ENCODE measurements at regions not wholly inside any gene's neighbourhood (a gene's known extent, or its start where the extent isn't known, plus 50 kb on each side); places are given as distances from the start of the nearest gene placed in this dataset.

DNA sequence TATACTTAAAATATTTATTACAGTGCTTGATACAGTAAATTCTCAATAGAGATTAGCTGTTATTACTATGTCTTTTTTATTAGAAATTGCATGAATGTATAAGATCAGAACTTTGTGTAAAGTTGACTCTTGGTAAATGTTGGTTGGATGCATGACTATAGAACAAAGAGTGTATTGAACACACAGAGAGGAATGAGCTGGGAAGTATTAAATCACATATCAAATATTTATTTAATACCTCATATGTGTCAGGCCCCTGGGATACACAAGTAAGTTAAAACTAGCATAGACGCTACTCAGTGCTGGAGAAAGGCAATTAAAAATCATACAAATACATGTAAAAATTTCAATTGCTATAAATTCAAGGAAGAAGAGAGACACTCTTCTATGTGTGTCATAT, 550.7 kb upstream of the TLE4 start:
- 82 to 88% methylated on average over 1 of the region's 1 CpG for WGBS, 2 donors
- DNase-seq (no peak), ATAC-seq (ENCODE audit: low FRiP score) (no peak)
- no peaks in the 10 kb centered on the region for H3K4me1 ChIP-seq (ENCODE audit: control insufficient read depth in 1 of 2, insufficient read depth in 2 of 2, low read length in 2 of 2)
- no peaks in the 10 kb centered on the region for H3K27me3 ChIP-seq (ENCODE audit: control insufficient read depth in 1 of 2, insufficient read depth in 2 of 2, low read length in 1 of 2)
- no peak overlapping the region for H3K27ac ChIP-seq (ENCODE audit: low read depth in 1 of 2, low read length in 2 of 2)
- intact Hi-C loops (cut with DNase I): no loop called here
- no peaks in the 10 kb centered on the region for H3K36me3 ChIP-seq (ENCODE audit: control insufficient read depth in 1 of 2, insufficient read depth in 2 of 2, low read length in 1 of 2)
- H3K9me3 ChIP-seq (ENCODE audit: control insufficient read depth, low read length): peaks cover 3% of the 10 kb centered on the region
- no peak overlapping the region for H3K4me3 ChIP-seq (ENCODE audit: low read length in 2 of 2)

DNA sequence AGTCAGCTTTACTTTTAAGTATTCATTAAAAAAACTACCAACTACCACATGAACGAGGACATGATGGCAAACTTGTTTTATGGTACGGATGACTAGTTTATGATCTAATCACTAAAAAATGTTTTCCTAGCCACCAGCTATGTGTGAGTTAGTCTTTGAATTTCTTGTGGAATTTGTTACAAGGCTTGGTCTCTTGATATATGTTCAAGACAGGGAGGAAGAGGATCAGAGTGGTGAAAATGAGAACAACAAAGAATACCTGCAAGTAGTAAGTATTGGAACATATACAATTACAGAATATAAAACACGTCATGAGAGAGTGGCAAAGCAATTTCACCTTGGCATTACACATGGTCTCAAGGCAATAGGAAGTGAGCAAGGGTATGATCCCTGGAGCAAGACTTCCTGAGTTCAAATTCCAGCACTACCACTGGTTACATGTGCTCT, 548.6 kb upstream of the TLE4 start:
- Histone ChIP-seq H3K27me3 (ENCODE audit: control insufficient read depth in 1 of 2, insufficient read depth in 2 of 2, low read length in 1 of 2) (no peaks in the 10 kb centered on the region), H3K36me3 (ENCODE audit: control insufficient read depth in 1 of 2, insufficient read depth in 2 of 2, low read length in 1 of 2) (no peaks in the 10 kb centered on the region), H3K27ac (ENCODE audit: low read depth in 1 of 2, low read length in 2 of 2) (no peak overlapping the region), H3K9me3 (ENCODE audit: control insufficient read depth, low read length) (peaks cover 3% of the 10 kb centered on the region), H3K4me1 (ENCODE audit: control insufficient read depth in 1 of 2, insufficient read depth in 2 of 2, low read length in 2 of 2) (no peaks in the 10 kb centered on the region), H3K4me3 (ENCODE audit: low read length in 2 of 2) (no peak overlapping the region)
- DNase-seq (no peak), ATAC-seq (ENCODE audit: low FRiP score) (no peak)
- WGBS, 2 donors: 23 to 24% methylated on average over 3 of the region's 3 CpGs
- intact Hi-C loops (cut with DNase I): no loop called here

DNA sequence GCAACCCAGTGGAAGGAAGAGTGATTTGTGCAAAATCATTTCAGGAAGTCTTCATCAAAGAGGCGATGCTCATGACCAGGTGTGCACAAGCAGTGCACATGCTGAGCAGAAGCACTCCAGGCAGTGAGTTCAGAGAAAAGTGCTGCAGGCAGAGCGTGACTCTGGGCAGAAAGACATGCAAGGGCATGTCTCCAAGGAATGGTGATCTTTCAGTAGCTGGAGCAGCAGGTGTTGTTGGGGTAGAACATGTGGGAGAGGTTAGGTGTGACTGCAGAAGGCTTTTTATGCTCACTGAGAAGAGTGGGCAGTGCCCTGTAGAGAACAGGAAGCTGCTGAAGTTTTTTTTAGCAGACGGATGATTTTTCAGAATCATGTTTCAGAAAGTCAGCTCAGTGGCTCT, 545.4 kb upstream of the TLE4 start:
- WGBS, 2 donors: 39% methylated on average over 3 of the region's 3 CpGs
- no peak for ATAC-seq (ENCODE audit: low FRiP score)
- no peaks in the 10 kb centered on the region for H3K27me3 ChIP-seq (ENCODE audit: control insufficient read depth in 1 of 2, insufficient read depth in 2 of 2, low read length in 1 of 2)
- no peak overlapping the region for H3K4me3 ChIP-seq (ENCODE audit: low read length in 2 of 2)
- H3K9me3 ChIP-seq (ENCODE audit: control insufficient read depth, low read length): peaks cover 1% of the 10 kb centered on the region
- no peaks in the 10 kb centered on the region for H3K36me3 ChIP-seq (ENCODE audit: control insufficient read depth in 1 of 2, insufficient read depth in 2 of 2, low read length in 1 of 2)
- intact Hi-C loops (cut with DNase I): no loop called here
- H3K27ac ChIP-seq (ENCODE audit: low read depth in 1 of 2, low read length in 2 of 2): no peak overlapping the region
- no peak for DNase-seq
- no peaks in the 10 kb centered on the region for H3K4me1 ChIP-seq (ENCODE audit: control insufficient read depth in 1 of 2, insufficient read depth in 2 of 2, low read length in 2 of 2)

DNA sequence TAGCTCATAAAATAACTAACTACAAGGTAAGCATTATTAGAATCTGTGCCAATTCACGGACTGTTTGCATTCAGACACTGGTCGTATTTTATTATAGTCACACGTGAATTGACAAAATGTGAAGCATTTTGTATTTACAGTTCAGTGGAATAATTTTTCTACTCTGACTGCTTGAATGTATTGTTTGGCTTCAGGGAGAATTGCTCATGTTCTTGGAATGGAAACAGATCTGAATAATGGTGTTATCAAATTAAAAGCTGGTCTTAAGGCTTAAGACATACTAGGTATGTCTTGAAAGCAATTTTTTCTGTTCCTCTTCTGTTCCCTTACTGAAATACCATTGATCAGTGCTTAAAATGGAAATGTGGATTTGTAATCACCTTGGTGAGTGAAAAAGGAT, 543.7 kb upstream of the TLE4 start:
- no peak for DNase-seq
- H3K9me3 ChIP-seq (ENCODE audit: control insufficient read depth, low read length): peaks cover under 1% of the 10 kb centered on the region
- WGBS, 2 donors: 1 to 10% methylated on average over 3 of the region's 3 CpGs
- H3K36me3 ChIP-seq (ENCODE audit: control insufficient read depth in 1 of 2, insufficient read depth in 2 of 2, low read length in 1 of 2): no peaks in the 10 kb centered on the region
- intact Hi-C loops (cut with DNase I): no loop called here
- no peak overlapping the region for H3K4me3 ChIP-seq (ENCODE audit: low read length in 2 of 2)
- H3K27me3 ChIP-seq (ENCODE audit: control insufficient read depth in 1 of 2, insufficient read depth in 2 of 2, low read length in 1 of 2): no peaks in the 10 kb centered on the region
- no peaks in the 10 kb centered on the region for H3K4me1 ChIP-seq (ENCODE audit: control insufficient read depth in 1 of 2, insufficient read depth in 2 of 2, low read length in 2 of 2)
- H3K27ac ChIP-seq (ENCODE audit: low read depth in 1 of 2, low read length in 2 of 2): no peak overlapping the region
- no peak for ATAC-seq (ENCODE audit: low FRiP score)

DNA sequence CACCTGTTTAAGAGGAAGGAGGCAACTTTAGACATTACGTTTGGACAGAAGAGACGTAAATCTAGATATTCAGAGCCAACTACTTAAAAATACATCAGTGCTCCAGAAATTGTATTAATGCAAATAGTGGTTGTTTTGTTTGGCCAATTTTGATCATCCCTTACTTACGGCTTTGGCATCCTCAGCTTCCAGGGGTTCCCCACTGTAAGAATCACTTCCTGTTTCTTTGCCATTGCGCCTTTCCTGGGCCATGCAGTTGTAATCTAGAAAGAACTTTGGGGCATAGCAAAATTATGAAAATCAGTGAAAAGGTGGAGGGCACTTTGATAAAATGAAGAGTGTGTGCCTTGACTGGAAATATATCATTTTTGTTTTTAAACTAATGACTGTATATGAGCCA, 537.2 kb upstream of the TLE4 start:
- H3K27me3 ChIP-seq (ENCODE audit: control insufficient read depth in 1 of 2, insufficient read depth in 2 of 2, low read length in 1 of 2): no peaks in the 10 kb centered on the region
- 72 to 77% methylated on average over 4 of the region's 4 CpGs for WGBS, 2 donors
- no peak for ATAC-seq (ENCODE audit: low FRiP score)
- no peak overlapping the region for H3K27ac ChIP-seq (ENCODE audit: low read depth in 1 of 2, low read length in 2 of 2)
- no peak for DNase-seq
- H3K9me3 ChIP-seq (ENCODE audit: control insufficient read depth, low read length): peaks cover 4% of the 10 kb centered on the region
- H3K36me3 ChIP-seq (ENCODE audit: control insufficient read depth in 1 of 2, insufficient read depth in 2 of 2, low read length in 1 of 2): no peaks in the 10 kb centered on the region
- no peak overlapping the region for H3K4me3 ChIP-seq (ENCODE audit: low read length in 2 of 2)
- intact Hi-C loops (cut with DNase I): no loop called here
- no peaks in the 10 kb centered on the region for H3K4me1 ChIP-seq (ENCODE audit: control insufficient read depth in 1 of 2, insufficient read depth in 2 of 2, low read length in 2 of 2)

DNA sequence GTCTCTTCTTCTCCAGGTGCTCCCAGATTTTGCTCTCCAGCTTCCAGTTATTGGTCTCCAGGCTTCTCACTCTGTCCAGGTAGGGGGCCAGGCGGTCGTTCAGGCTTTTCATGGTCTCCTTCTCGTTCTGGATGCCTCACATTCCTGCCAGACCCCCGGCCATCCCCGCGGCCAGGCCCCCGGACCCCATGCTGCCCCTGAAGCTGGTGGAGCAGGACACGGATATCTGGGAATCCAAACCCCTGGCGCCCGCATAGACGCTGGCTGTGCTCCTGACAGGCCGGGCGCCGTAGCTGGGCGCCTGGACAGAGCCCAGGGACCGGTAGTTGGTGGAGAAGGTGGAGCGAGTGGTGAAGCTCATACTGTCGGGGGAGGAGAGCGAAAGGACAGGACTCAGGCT, 534.4 kb upstream of the TLE4 start:
- Histone ChIP-seq H3K4me3 (ENCODE audit: low read length in 2 of 2) (no peak overlapping the region), H3K27ac (ENCODE audit: low read depth in 1 of 2, low read length in 2 of 2) (no peak overlapping the region), H3K27me3 (ENCODE audit: control insufficient read depth in 1 of 2, insufficient read depth in 2 of 2, low read length in 1 of 2) (no peaks in the 10 kb centered on the region), H3K9me3 (ENCODE audit: control insufficient read depth, low read length) (peaks cover 4% of the 10 kb centered on the region), H3K36me3 (ENCODE audit: control insufficient read depth in 1 of 2, insufficient read depth in 2 of 2, low read length in 1 of 2) (no peaks in the 10 kb centered on the region), H3K4me1 (ENCODE audit: control insufficient read depth in 1 of 2, insufficient read depth in 2 of 2, low read length in 2 of 2) (no peaks in the 10 kb centered on the region)
- intact Hi-C loops (cut with DNase I): no loop called here
- WGBS, 2 donors: 86 to 91% methylated on average over 19 of the region's 19 CpGs
- DNase-seq (no peak), ATAC-seq (ENCODE audit: low FRiP score) (no peak)

DNA sequence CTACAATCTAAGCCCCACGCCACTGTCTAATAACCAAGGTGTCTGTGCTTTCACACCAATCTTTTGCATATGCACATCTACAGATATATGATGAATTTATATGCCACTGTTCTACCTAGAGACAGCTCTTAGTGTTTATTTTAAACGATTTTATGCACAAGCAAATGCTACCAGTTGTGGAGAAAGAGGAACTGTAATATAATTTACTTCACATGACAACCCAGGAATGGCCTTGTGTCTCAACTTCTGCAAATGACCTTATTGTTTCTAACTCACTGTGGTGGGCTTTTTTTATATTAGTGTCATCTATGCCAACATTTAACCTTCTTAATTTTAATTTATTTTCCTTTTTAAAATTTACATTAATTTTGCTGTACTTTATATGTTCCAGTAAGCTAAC, 531.1 kb upstream of the TLE4 start:
- no peaks in the 10 kb centered on the region for H3K27me3 ChIP-seq (ENCODE audit: control insufficient read depth in 1 of 2, insufficient read depth in 2 of 2, low read length in 1 of 2)
- H3K36me3 ChIP-seq (ENCODE audit: control insufficient read depth in 1 of 2, insufficient read depth in 2 of 2, low read length in 1 of 2): no peaks in the 10 kb centered on the region
- DNase-seq (no peak), ATAC-seq (ENCODE audit: low FRiP score) (no peak)
- no peaks in the 10 kb centered on the region for H3K4me1 ChIP-seq (ENCODE audit: control insufficient read depth in 1 of 2, insufficient read depth in 2 of 2, low read length in 2 of 2)
- no peak overlapping the region for H3K27ac ChIP-seq (ENCODE audit: low read depth in 1 of 2, low read length in 2 of 2)
- WGBS, 2 donors: 51% methylated on average over 2 of the region's 2 CpGs
- no peaks in the 10 kb centered on the region for H3K9me3 ChIP-seq (ENCODE audit: control insufficient read depth, low read length)
- intact Hi-C loops (cut with DNase I): no loop called here
- H3K4me3 ChIP-seq (ENCODE audit: low read length in 2 of 2): no peak overlapping the region

DNA sequence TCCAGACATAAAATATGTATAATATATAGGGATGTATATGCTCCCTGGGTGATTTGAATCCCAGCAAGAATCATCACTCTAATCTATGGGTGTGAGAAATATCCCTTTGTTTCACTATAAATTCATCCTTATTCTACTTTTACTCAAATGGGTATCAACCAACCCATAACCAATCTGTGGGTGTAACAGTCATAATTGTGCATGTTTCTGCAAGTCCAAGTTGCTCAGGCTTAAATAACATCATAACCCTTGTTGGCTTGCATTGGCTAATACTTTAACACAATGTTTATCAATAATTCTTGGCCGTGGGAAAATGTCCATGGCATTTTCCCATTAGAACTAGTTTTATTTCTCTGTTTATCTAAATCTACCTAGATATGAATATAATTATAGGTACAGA, 530.5 kb upstream of the TLE4 start:
- Histone ChIP-seq H3K36me3 (ENCODE audit: control insufficient read depth in 1 of 2, insufficient read depth in 2 of 2, low read length in 1 of 2) (no peaks in the 10 kb centered on the region), H3K4me3 (ENCODE audit: low read length in 2 of 2) (no peak overlapping the region), H3K4me1 (ENCODE audit: control insufficient read depth in 1 of 2, insufficient read depth in 2 of 2, low read length in 2 of 2) (no peaks in the 10 kb centered on the region), H3K27ac (ENCODE audit: low read depth in 1 of 2, low read length in 2 of 2) (no peak overlapping the region), H3K27me3 (ENCODE audit: control insufficient read depth in 1 of 2, insufficient read depth in 2 of 2, low read length in 1 of 2) (no peaks in the 10 kb centered on the region), H3K9me3 (ENCODE audit: control insufficient read depth, low read length) (no peaks in the 10 kb centered on the region)
- ATAC-seq (ENCODE audit: low FRiP score): no peak
- intact Hi-C loops (cut with DNase I): no loop called here
- 60 to 62% methylated on average over 1 of the region's 1 CpG for WGBS, 2 donors
- no peak for DNase-seq

DNA sequence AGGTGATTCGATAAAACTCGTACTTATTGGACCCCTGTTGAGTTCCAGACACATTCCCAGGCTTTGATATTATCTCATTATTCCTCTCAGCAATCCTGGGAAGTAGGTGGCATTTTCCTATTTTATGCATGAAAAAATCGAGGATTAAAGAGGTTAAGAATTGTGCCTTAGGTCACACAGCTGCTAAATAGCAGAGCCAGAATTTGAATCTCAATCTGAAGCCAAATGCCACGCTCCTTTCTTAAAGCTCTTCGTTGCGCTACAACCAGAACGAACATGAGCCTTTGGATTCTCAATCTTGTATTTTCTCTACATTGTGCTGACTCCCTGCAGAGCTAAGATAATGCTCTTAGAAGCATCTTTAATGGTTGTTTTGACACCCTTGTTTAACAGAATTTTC, 527.8 kb upstream of the TLE4 start:
- ATAC-seq (ENCODE audit: low FRiP score) (no peak), DNase-seq (no peak)
- Histone ChIP-seq H3K9me3 (ENCODE audit: control insufficient read depth, low read length) (no peaks in the 10 kb centered on the region), H3K27me3 (ENCODE audit: control insufficient read depth in 1 of 2, insufficient read depth in 2 of 2, low read length in 1 of 2) (no peaks in the 10 kb centered on the region), H3K4me3 (ENCODE audit: low read length in 2 of 2) (no peak overlapping the region), H3K36me3 (ENCODE audit: control insufficient read depth in 1 of 2, insufficient read depth in 2 of 2, low read length in 1 of 2) (no peaks in the 10 kb centered on the region), H3K27ac (ENCODE audit: low read depth in 1 of 2, low read length in 2 of 2) (no peak overlapping the region), H3K4me1 (ENCODE audit: control insufficient read depth in 1 of 2, insufficient read depth in 2 of 2, low read length in 2 of 2) (no peaks in the 10 kb centered on the region)
- intact Hi-C loops (cut with DNase I): no loop called here
- WGBS, 2 donors: 66 to 69% methylated on average over 7 of the region's 7 CpGs
